Kidney epithelial cell (primary cell): ENCODE measurements at regions not wholly inside any gene's neighbourhood (a gene's known extent, or its start where the extent isn't known, plus 50 kb on each side); places are given as distances from the start of the nearest gene placed in this dataset.
"Not testable (repeated sequence)": the region's sequence is repeated elsewhere in the genome, so short reads cannot be mapped to it uniquely, and the experiment has no call there.

Experiments
- DNase-seq: peaks from one replicate; pipeline ENCODE4 v3.0.0-alpha.2; 2010; ENCODE audit warnings: low read depth
- H3K27me3 ChIP-seq: 2 replicates; pipeline ENCODE4 v1.6.0; 2011; ENCODE audit warnings: low read length; ENCODE audit not compliant: control insufficient read depth, insufficient read depth
- H3K36me3 ChIP-seq: 2 replicates; pipeline ENCODE4 v1.5.1; 2011; ENCODE audit warnings: low read length; ENCODE audit not compliant: control insufficient read depth, insufficient read depth
- H3K4me3 ChIP-seq: 2 replicates; pipeline ENCODE4 v1.5.1; 2011; ENCODE audit warnings: low read depth, mild to moderate bottlenecking, control low read depth, low read length
- CTCF ChIP-seq: IDR thresholded peaks from 2 replicates; pipeline ENCODE4 v1.5.1; 2011; ENCODE audit warnings: mild to moderate bottlenecking, moderate library complexity, low read length, control low read depth, inconsistent platforms; ENCODE audit not compliant: insufficient read depth, poor library complexity, severe bottlenecking

DNA sequence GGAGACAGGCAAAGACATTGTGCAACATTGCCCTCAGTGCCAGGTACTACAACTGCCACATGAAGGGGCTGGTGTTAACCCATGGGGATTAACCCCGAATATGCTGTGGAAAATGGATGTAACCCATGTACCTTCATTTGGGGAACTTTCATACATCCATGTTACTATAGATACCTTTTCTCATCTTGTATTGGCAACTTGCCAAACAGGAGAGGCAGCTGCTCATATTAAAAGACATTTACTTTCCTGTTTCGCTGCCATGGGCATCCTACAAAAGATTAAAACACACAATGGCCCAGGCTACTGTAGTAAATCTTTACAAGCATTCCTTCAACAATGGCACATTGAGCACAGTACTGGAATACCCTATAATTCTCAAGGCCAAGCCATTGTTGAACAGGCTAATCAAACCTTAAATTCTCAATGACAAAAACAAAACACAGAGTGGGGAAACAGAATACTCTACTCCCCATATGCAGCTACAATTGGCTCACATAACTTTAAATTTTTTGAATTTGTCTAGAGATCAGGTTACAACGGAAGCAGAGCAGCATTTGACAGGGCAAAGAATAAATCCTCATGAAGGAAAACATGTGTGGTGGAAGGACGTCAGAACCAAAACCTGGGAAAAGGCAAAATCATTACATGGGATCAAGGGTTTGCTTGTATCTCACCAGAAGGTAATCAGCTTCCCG, 1723.5 kb upstream of the LRRTM1 start:
- no peak for TF ChIP-seq CTCF
- no peak for DNase-seq
- Histone ChIP-seq H3K4me3 (no peak overlapping the region), H3K36me3 (no peaks in the 10 kb centered on the region), H3K27me3 (no peaks in the 10 kb centered on the region)

- Histone ChIP-seq H3K27me3 (no peaks in the 10 kb centered on the region), H3K4me3 (no peak overlapping the region), H3K36me3 (no peaks in the 10 kb centered on the region)
- peak; percentile 31 for TF ChIP-seq CTCF
- no peak for DNase-seq
These were observed 1719.2 kb upstream of the LRRTM1 start for GRCh38 chr2:82023710-82024109.

DNA sequence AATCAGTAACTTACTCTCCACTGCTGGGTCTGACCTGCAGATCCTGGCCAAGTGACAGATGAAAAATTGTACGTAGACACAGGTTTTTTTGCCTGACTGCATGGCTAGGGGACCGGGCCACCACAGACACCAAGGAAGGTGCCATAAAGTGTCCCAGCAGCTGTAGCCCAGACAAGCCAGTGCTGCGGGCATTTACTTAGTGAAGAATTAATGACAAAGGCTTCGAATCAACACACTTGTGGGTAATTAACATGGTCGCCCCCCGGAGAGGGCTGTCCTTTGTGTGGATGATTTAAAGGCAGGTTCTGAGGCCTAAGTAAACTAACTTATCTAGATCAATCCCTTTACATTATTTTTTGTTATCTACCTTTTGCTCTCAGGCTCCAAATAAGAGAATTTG, 1709.1 kb upstream of the LRRTM1 start:
- TF ChIP-seq CTCF, result no peak

GRCh38 chr2:82007071-82007664, 1702.6 kb upstream of the LRRTM1 start:
- no peak for DNase-seq
- no peaks in the 10 kb centered on the region for H3K27me3 ChIP-seq
- no peak for TF ChIP-seq CTCF
- no peaks in the 10 kb centered on the region for H3K36me3 ChIP-seq
- no peak overlapping the region for H3K4me3 ChIP-seq

More for the DNA sequence above, 1709.1 kb upstream of the LRRTM1 start:
- Histone ChIP-seq H3K27me3 (no peaks in the 10 kb centered on the region), H3K36me3 (no peaks in the 10 kb centered on the region), H3K4me3 (no peak overlapping the region)
- DNase-seq, result no peak

DNA sequence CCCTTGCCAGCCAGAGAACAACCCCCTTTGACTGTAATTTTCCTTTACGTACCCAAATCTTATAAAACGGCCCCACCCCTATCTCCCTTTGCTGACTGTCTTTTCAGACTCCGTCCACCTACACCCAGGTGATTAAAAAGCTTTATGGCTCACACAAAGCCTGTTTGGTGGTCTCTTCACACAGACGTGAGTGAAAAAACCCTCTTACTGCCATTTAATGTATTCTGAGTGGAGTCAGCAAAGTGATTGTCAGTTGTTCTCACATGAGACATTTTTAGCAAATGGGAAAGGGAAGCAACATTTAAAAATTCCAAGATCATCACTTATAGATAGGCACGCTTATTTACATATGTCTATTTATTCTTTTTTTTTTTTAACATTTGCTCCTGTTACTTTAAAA, 1701.3 kb upstream of the LRRTM1 start:
- not testable (repeated sequence) for H3K36me3 ChIP-seq, H3K27me3 ChIP-seq, H3K4me3 ChIP-seq, DNase-seq

- no peak for DNase-seq
- no peaks in the 10 kb centered on the region for H3K27me3 ChIP-seq
- H3K36me3 ChIP-seq, result no peaks in the 10 kb centered on the region
- H3K4me3 ChIP-seq, result no peak overlapping the region
- TF ChIP-seq CTCF, result no peak
These were observed 1697.1 kb upstream of the LRRTM1 start for GRCh38 chr2:82001614-82002013.
